HG02840 (cell line): ENCODE measurements at regions not wholly inside any gene's neighbourhood (a gene's known extent, or its start where the extent isn't known, plus 50 kb on each side); places are given as distances from the start of the nearest gene placed in this dataset.
"Not testable (repeated sequence)": the region's sequence is repeated elsewhere in the genome, so short reads cannot be mapped to it uniquely, and the experiment has no call there.

Experiments used
- ATAC-seq: cut with Tn5 transposase; IDR thresholded peaks from one replicate; pipeline ENCODE4 v1.9.1; 2021; ENCODE audit warnings: mild to moderate bottlenecking, moderate library complexity, moderate number of reproducible peaks; ENCODE audit not compliant: unreplicated experiment, low FRiP score

GRCh38 chr5:168073991-168074800 lies 217.2 kb upstream of the WWC1 start:
- no peak for ATAC-seq

- ATAC-seq = no peak
Observed at GRCh38 chr5:168075387-168075786, 216.1 kb upstream of the WWC1 start.

GRCh38 chr5:168076561-168076991 lies 214.9 kb upstream of the WWC1 start:
- ATAC-seq = no peak

GRCh38 chr5:168085261-168086031 lies 206.0 kb upstream of the WWC1 start:
- no peak for ATAC-seq

GRCh38 chr5:168086104-168086610 lies 205.3 kb upstream of the WWC1 start:
- no peak for ATAC-seq

- ATAC-seq = no peak
Observed at GRCh38 chr5:168086746-168087145, 204.7 kb upstream of the WWC1 start.

- ATAC-seq = no peak
Observed at GRCh38 chr5:168088410-168089173, 202.9 kb upstream of the WWC1 start.

GRCh38 chr5:168089201-168089887 lies 202.1 kb upstream of the WWC1 start:
- ATAC-seq = no peak

- ATAC-seq = no peak
Observed at GRCh38 chr5:168092209-168093185, 198.9 kb upstream of the WWC1 start.

GRCh38 chr5:168093200-168093910 lies 198.1 kb upstream of the WWC1 start:
- no peak for ATAC-seq

- ATAC-seq = no peak
Observed at GRCh38 chr5:168096525-168096924, 194.9 kb upstream of the WWC1 start.

GRCh38 chr5:168097876-168098653 lies 193.4 kb upstream of the WWC1 start:
- ATAC-seq = no peak

- no peak for ATAC-seq
Observed at GRCh38 chr5:168101352-168101751, 190.1 kb upstream of the WWC1 start.

GRCh38 chr5:168103018-168103417 lies 188.4 kb upstream of the WWC1 start:
- ATAC-seq = not testable (repeated sequence)

- no peak for ATAC-seq
Observed at GRCh38 chr5:168104350-168104749, 187.1 kb upstream of the WWC1 start.

- no peak for ATAC-seq
Observed at GRCh38 chr5:168104811-168105481, 186.5 kb upstream of the WWC1 start.
